GM12892 (cell line): ENCODE measurements at regions not wholly inside any gene's neighbourhood (a gene's known extent, or its start where the extent isn't known, plus 50 kb on each side); places are given as distances from the start of the nearest gene placed in this dataset.
A peak's percentile ranks its signal among the peaks of the same experiment; 100 is the strongest.

Source experiments
- DNase-seq: peaks from one replicate; pipeline ENCODE4 v3.0.0; 2011; ENCODE audit not compliant: insufficient read length
- FAIRE-seq: peaks from 2 replicates; lab custom pipeline; 2011; peaks lifted over from hg19 to GRCh38; lab: Jason Lieb, UNC
- POLR2A ChIP-seq: IDR thresholded peaks from 2 replicates; pipeline ENCODE4 v1.6.1; 2011; ENCODE audit warnings: low read depth, low read length, control low read depth
- POLR2AphosphoS5 ChIP-seq: IDR thresholded peaks from 2 replicates; pipeline ENCODE4 v1.6.1; 2011; ENCODE audit warnings: low read depth, low read length, control low read depth
- TAF1 ChIP-seq: IDR thresholded peaks from 2 replicates; pipeline ENCODE4 v1.6.1; 2011; ENCODE audit warnings: low read depth, mild to moderate bottlenecking, control low read depth, low read length, borderline replicate concordance

GRCh38 chr12:94775710-94776109 lies 125.4 kb upstream of the TMCC3 start:
- DNase-seq (no peak), FAIRE-seq (no peak)
- no peak for TF ChIP-seq POLR2A
- TF ChIP-seq TAF1: no peak
- no peak for TF ChIP-seq POLR2AphosphoS5

- TF ChIP-seq TAF1 (no peak), POLR2A (no peak), POLR2AphosphoS5 (no peak)
- DNase-seq (no peak), FAIRE-seq (no peak)
Measured at GRCh38 chr12:94771741-94772140, 121.4 kb upstream of the TMCC3 start.

- FAIRE-seq: no peak
- DNase-seq: no peak
- TF ChIP-seq POLR2AphosphoS5 (no peak), POLR2A (no peak), TAF1 (no peak)
Measured at GRCh38 chr12:94771199-94771598, 120.8 kb upstream of the TMCC3 start.

GRCh38 chr12:94770791-94771190 lies 120.4 kb upstream of the TMCC3 start:
- FAIRE-seq (no peak), DNase-seq (no peak)
- TF ChIP-seq TAF1: no peak
- TF ChIP-seq POLR2AphosphoS5: no peak
- TF ChIP-seq POLR2A: no peak

- FAIRE-seq (no peak), DNase-seq (no peak)
- TF ChIP-seq POLR2A (no peak), TAF1 (no peak), POLR2AphosphoS5 (no peak)
Measured at GRCh38 chr12:94769776-94770759, 119.7 kb upstream of the TMCC3 start.

- DNase-seq (peak; percentile 23), FAIRE-seq (peak; percentile 97)
- TF ChIP-seq POLR2AphosphoS5 (0 out of 2 replicates have a peak, but pooled peaks have one; percentile 4), POLR2A (peak; percentile 58; the same call in 1 of the 2 replicates), TAF1 (no peak; the same call in 1 of the 2 replicates)
Measured at GRCh38 chr12:94769047-94769420, 118.7 kb upstream of the TMCC3 start.

GRCh38 chr12:94768398-94769046 lies 118.2 kb upstream of the TMCC3 start:
- FAIRE-seq: no peak
- DNase-seq: no peak
- peak; percentile 23; the same call in 1 of the 2 replicates for TF ChIP-seq POLR2A
- no peak for TF ChIP-seq POLR2AphosphoS5

- no peak for DNase-seq
- FAIRE-seq: no peak
- no peak for TF ChIP-seq POLR2AphosphoS5
- TF ChIP-seq TAF1: no peak
- no peak for TF ChIP-seq POLR2A
Measured at GRCh38 chr12:94767956-94768355, 117.6 kb upstream of the TMCC3 start.

- DNase-seq (no peak), FAIRE-seq (peak; percentile 48)
- no peak for TF ChIP-seq TAF1
Measured at GRCh38 chr12:94766397-94766796, 116.0 kb upstream of the TMCC3 start.

GRCh38 chr12:94763462-94763861 lies 113.1 kb upstream of the TMCC3 start:
- FAIRE-seq: peak; percentile 14
- TF ChIP-seq TAF1 (no peak), POLR2AphosphoS5 (no peak), POLR2A (no peak)
- DNase-seq: no peak

GRCh38 chr12:94762943-94763342 lies 112.6 kb upstream of the TMCC3 start:
- FAIRE-seq (no peak), DNase-seq (no peak)
- no peak for TF ChIP-seq POLR2A
- no peak for TF ChIP-seq TAF1
- no peak for TF ChIP-seq POLR2AphosphoS5

GRCh38 chr12:94762259-94762942 lies 112.0 kb upstream of the TMCC3 start:
- FAIRE-seq (peak; percentile 92), DNase-seq (no peak)
- TF ChIP-seq POLR2AphosphoS5 (no peak), POLR2A (no peak), TAF1 (no peak)
